Keratinocyte (primary cell): ENCODE measurements at regions not wholly inside any gene's neighbourhood (a gene's known extent, or its start where the extent isn't known, plus 50 kb on each side); places are given as distances from the start of the nearest gene placed in this dataset.

ENCODE experiments used
- DNase-seq: peaks from one replicate; pipeline ENCODE4 v3.0.0-alpha.2; 2011; ENCODE audit warnings: low read depth, missing footprints, low spot score
- FAIRE-seq: peaks from 2 replicates; lab custom pipeline; 2011; peaks lifted over from hg19 to GRCh38; lab: Jason Lieb, UNC
- H2AFZ ChIP-seq: 2 replicates; pipeline ENCODE4 v1.6.0; 2012; ENCODE audit warnings: low read length, control low read depth, inconsistent platforms; ENCODE audit not compliant: control insufficient read depth
- H3K27ac ChIP-seq: 2 replicates; pipeline ENCODE4 v1.5.1; 2011; ENCODE audit warnings: low read length; ENCODE audit not compliant: control insufficient read depth, insufficient read depth
- H3K27me3 ChIP-seq: 3 replicates; pipeline ENCODE4 v1.6.0; 2011; ENCODE audit warnings: low read length; ENCODE audit not compliant: control insufficient read depth, insufficient read depth; ENCODE audit errors: extremely low read depth
- H3K36me3 ChIP-seq, 2 experiments: 2 replicates in 1 of 2; 3 replicates in 1 of 2; pipeline ENCODE4 v1.5.1; 2011; ENCODE audit warnings: low read length in 2 of 2, mild to moderate bottlenecking in 1 of 2; ENCODE audit not compliant: control insufficient read depth in 2 of 2, insufficient read depth in 2 of 2; ENCODE audit errors: extremely low read depth in 1 of 2
- H3K4me1 ChIP-seq: 3 replicates; pipeline ENCODE4 v1.5.1; 2011; ENCODE audit warnings: low read length; ENCODE audit not compliant: control insufficient read depth, insufficient read depth; ENCODE audit errors: extremely low read depth
- H3K4me2 ChIP-seq: 3 replicates; pipeline ENCODE4 v1.6.0; 2011; ENCODE audit warnings: low read depth, low read length; ENCODE audit not compliant: control insufficient read depth, insufficient read depth; ENCODE audit errors: extremely low read depth
- H3K4me3 ChIP-seq, 3 experiments: fragments of 200-600 bp in 1 of 3; sonication (generic) in 1 of 3; 2 replicates in 2 of 3; 3 replicates in 1 of 3; pipeline ENCODE4 v1.5.1; 2011 to 2016; ENCODE audit warnings: low read length in 3 of 3, mild to moderate bottlenecking in 3 of 3, control low read depth in 2 of 3, inconsistent platforms in 1 of 3, low read depth in 1 of 3, mixed read lengths in 1 of 3, mixed run types in 1 of 3, moderate library complexity in 1 of 3; ENCODE audit not compliant: control insufficient read depth in 2 of 3, insufficient read depth in 2 of 3; ENCODE audit errors: extremely low read depth in 1 of 3
- H3K79me2 ChIP-seq: 2 replicates; pipeline ENCODE4 v1.6.0; 2012; ENCODE audit warnings: low read length; ENCODE audit not compliant: control insufficient read depth, insufficient read depth
- H3K9ac ChIP-seq: 3 replicates; pipeline ENCODE4 v1.6.0; 2011; ENCODE audit warnings: low read length; ENCODE audit not compliant: control insufficient read depth, insufficient read depth; ENCODE audit errors: extremely low read depth
- H3K9me1 ChIP-seq: 3 replicates; pipeline ENCODE4 v1.6.0; 2011; ENCODE audit warnings: low read length; ENCODE audit not compliant: control insufficient read depth, insufficient read depth; ENCODE audit errors: extremely low read depth
- H3K9me3 ChIP-seq: 2 replicates; pipeline ENCODE4 v1.5.1; 2012; ENCODE audit warnings: low read depth, low read length; ENCODE audit not compliant: control insufficient read depth
- H4K20me1 ChIP-seq: 3 replicates; pipeline ENCODE4 v1.6.0; 2011; ENCODE audit warnings: low read length; ENCODE audit not compliant: control insufficient read depth, insufficient read depth; ENCODE audit errors: extremely low read depth
- EZH2 ChIP-seq: IDR thresholded peaks from one replicate; pipeline ENCODE4 v1.6.1; 2012; ENCODE audit warnings: inconsistent platforms, mild to moderate bottlenecking, low read length, moderate library complexity
- dilution Hi-C: fragments of 300-500 bp; cut with MboI; formaldehyde crosslinking; loops from one replicate; pipeline ENCODE4 v1.7.0; 2020; ENCODE audit warnings: low sequenced_read_pairs; ENCODE audit not compliant: extremely low pct_ligation_motif_present
- TF ChIP-seq, protein P1 (sequence below), 3 experiments: IDR thresholded peaks in 1 of 3; conservative IDR thresholded peaks in 1 of 3; optimal IDR thresholded peaks in 1 of 3; 2 replicates in 2 of 3; 3 replicates in 1 of 3; pipeline versions ENCODE3 to v1.5.1; 2011; ENCODE audit warnings: low read length in 3 of 3, mild to moderate bottlenecking in 3 of 3, moderate library complexity in 2 of 3, control low read depth in 1 of 3, inconsistent platforms in 1 of 3; ENCODE audit not compliant: insufficient read depth in 2 of 3; ENCODE audit errors: extremely low read depth in 1 of 3

- Histone ChIP-seq H3K4me2 (no peak overlapping the region), H3K79me2 (no peaks in the 10 kb centered on the region), H3K27me3 (no peaks in the 10 kb centered on the region), H3K9me1 (no peaks in the 10 kb centered on the region), H3K9me3 (no peaks in the 10 kb centered on the region), H3K27ac (no peak overlapping the region), H3K4me1 (peaks cover 26% of the 10 kb centered on the region), H3K36me3 (no peaks in the 10 kb centered on the region), H3K9ac (no peak overlapping the region), H2AFZ (no peak overlapping the region), H4K20me1 (no peaks in the 10 kb centered on the region), H3K4me3 (no peak overlapping the region)
- DNase-seq = no peak
- TF ChIP-seq, protein P1, sequence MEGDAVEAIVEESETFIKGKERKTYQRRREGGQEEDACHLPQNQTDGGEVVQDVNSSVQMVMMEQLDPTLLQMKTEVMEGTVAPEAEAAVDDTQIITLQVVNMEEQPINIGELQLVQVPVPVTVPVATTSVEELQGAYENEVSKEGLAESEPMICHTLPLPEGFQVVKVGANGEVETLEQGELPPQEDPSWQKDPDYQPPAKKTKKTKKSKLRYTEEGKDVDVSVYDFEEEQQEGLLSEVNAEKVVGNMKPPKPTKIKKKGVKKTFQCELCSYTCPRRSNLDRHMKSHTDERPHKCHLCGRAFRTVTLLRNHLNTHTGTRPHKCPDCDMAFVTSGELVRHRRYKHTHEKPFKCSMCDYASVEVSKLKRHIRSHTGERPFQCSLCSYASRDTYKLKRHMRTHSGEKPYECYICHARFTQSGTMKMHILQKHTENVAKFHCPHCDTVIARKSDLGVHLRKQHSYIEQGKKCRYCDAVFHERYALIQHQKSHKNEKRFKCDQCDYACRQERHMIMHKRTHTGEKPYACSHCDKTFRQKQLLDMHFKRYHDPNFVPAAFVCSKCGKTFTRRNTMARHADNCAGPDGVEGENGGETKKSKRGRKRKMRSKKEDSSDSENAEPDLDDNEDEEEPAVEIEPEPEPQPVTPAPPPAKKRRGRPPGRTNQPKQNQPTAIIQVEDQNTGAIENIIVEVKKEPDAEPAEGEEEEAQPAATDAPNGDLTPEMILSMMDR (optimal IDR thresholded peaks at IDR 0.05 in 1 of 3, IDR thresholded peaks at IDR 0.05 in 1 of 3, conservative IDR thresholded peaks at IDR 0.05 in 1 of 3; ENCODE audit: extremely low read depth in 1 of 3, insufficient read depth in 2 of 3, low read length in 3 of 3) = no peak
- TF ChIP-seq EZH2 = no peak
- no peak for FAIRE-seq
- dilution Hi-C loops = no loop called here
Measured at GRCh38 chr3:118540826-118541225, 493.8 kb downstream of the IGSF11 start.

GRCh38 chr3:118541796-118542195 is 492.9 kb downstream of the IGSF11 start:
- H3K79me2 ChIP-seq = no peaks in the 10 kb centered on the region
- no peak overlapping the region for H2AFZ ChIP-seq
- H3K27ac ChIP-seq = no peak overlapping the region
- no peaks in the 10 kb centered on the region for H3K27me3 ChIP-seq
- no peaks in the 10 kb centered on the region for H3K36me3 ChIP-seq
- peaks cover 21% of the 10 kb centered on the region for H3K4me1 ChIP-seq
- H3K4me3 ChIP-seq = no peak overlapping the region
- TF ChIP-seq, protein P1 (optimal IDR thresholded peaks at IDR 0.05 in 1 of 3, IDR thresholded peaks at IDR 0.05 in 1 of 3, conservative IDR thresholded peaks at IDR 0.05 in 1 of 3; ENCODE audit: extremely low read depth in 1 of 3, insufficient read depth in 2 of 3, low read length in 3 of 3) = no peak
- TF ChIP-seq EZH2 = no peak
- DNase-seq (no peak), FAIRE-seq (no peak)
- dilution Hi-C loops = no loop called here
- H3K9ac ChIP-seq = no peak overlapping the region
- H3K4me2 ChIP-seq = no peak overlapping the region
- H3K9me3 ChIP-seq = no peaks in the 10 kb centered on the region
- H4K20me1 ChIP-seq = no peaks in the 10 kb centered on the region
- no peaks in the 10 kb centered on the region for H3K9me1 ChIP-seq
